ENCODE measurements at regions not wholly inside any gene's neighbourhood (a gene's known extent, or its start where the extent isn't known, plus 50 kb on each side); places are given as distances from the start of the nearest gene placed in this dataset.

- H3K4me3 ChIP-seq (replicated peaks in 1 of 2; ENCODE audit: low read depth in 2 of 2, low read length in 2 of 2) = no peak overlapping the region
- TF ChIP-seq, protein P1, sequence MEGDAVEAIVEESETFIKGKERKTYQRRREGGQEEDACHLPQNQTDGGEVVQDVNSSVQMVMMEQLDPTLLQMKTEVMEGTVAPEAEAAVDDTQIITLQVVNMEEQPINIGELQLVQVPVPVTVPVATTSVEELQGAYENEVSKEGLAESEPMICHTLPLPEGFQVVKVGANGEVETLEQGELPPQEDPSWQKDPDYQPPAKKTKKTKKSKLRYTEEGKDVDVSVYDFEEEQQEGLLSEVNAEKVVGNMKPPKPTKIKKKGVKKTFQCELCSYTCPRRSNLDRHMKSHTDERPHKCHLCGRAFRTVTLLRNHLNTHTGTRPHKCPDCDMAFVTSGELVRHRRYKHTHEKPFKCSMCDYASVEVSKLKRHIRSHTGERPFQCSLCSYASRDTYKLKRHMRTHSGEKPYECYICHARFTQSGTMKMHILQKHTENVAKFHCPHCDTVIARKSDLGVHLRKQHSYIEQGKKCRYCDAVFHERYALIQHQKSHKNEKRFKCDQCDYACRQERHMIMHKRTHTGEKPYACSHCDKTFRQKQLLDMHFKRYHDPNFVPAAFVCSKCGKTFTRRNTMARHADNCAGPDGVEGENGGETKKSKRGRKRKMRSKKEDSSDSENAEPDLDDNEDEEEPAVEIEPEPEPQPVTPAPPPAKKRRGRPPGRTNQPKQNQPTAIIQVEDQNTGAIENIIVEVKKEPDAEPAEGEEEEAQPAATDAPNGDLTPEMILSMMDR (IDR thresholded peaks at IDR 0.05; ENCODE audit: low read depth, low read length) = no peak
- peak; percentile 12 to 90 for DNase-seq (ENCODE audit: low read depth in 2 of 2)
These were observed 518.6 kb upstream of the ZP4 start for GRCh38 chr1:238409191-238409850.

GRCh38 chr1:238408737-238409136 lies 518.0 kb upstream of the ZP4 start:
- no peak for DNase-seq (ENCODE audit: low read depth in 2 of 2)
- TF ChIP-seq, protein P1 (IDR thresholded peaks at IDR 0.05; ENCODE audit: low read depth, low read length) = no peak
- H3K4me3 ChIP-seq (replicated peaks in 1 of 2; ENCODE audit: low read depth in 2 of 2, low read length in 2 of 2) = no peak overlapping the region

- no peak overlapping the region for H3K4me3 ChIP-seq (replicated peaks in 1 of 2; ENCODE audit: low read depth in 2 of 2, low read length in 2 of 2)
- no peak for DNase-seq (ENCODE audit: low read depth in 2 of 2)
- TF ChIP-seq, protein P1 (IDR thresholded peaks at IDR 0.05; ENCODE audit: low read depth, low read length) = no peak
These were observed 515.6 kb upstream of the ZP4 start for GRCh38 chr1:238406098-238406860.

DNA sequence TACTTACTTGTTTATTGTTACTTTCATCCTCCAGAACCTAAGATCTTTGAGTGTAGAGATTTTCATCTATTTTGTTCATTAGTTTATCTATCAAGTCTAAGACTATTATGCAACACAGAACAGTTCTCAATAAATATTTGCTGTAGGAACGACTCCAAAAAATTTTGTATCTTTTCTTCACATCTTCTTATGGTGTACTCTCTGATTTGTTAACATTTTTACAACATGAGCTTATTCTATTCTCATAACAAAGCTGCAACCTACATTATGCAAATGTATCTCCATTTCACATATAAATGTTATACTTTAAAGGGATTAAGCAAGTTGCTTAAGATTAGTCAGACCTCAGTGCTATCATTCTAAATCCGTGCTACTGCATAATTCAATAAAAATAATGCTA lies 514.2 kb upstream of the ZP4 start:
- DNase-seq (ENCODE audit: low read depth in 2 of 2) = no peak
- TF ChIP-seq, protein P1 (IDR thresholded peaks at IDR 0.05; ENCODE audit: low read depth, low read length) = no peak
- no peak overlapping the region for H3K4me3 ChIP-seq (replicated peaks in 1 of 2; ENCODE audit: low read depth in 2 of 2, low read length in 2 of 2)

- TF ChIP-seq, protein P1 (IDR thresholded peaks at IDR 0.05; ENCODE audit: low read depth, low read length) = no peak
- no peak overlapping the region for H3K4me3 ChIP-seq (replicated peaks in 1 of 2; ENCODE audit: low read depth in 2 of 2, low read length in 2 of 2)
- no peak for DNase-seq (ENCODE audit: low read depth in 2 of 2)
These were observed 513.8 kb upstream of the ZP4 start for GRCh38 chr1:238404481-238404880.

DNA sequence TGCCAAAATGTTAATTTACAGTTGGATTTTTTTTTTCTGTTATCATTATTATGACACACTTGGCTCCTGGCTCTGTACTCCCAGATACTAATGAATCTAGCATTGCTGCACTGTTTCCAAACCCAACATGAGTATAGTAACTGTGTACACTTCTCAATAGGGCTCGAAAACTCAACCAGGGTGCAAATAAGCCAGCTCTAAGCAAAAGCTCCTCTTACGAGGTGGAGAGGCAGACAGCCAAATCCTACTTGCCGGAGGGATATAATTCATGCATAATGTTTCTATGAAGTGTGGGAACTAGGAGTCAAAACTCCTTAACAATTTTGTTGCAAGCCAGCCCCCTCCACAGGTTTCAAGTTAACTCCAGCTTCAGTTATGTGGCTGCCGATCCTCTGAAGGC lies 510.4 kb upstream of the ZP4 start:
- no peak for DNase-seq (ENCODE audit: low read depth in 2 of 2)
- TF ChIP-seq, protein P1 (IDR thresholded peaks at IDR 0.05; ENCODE audit: low read depth, low read length) = no peak
- H3K4me3 ChIP-seq (replicated peaks in 1 of 2; ENCODE audit: low read depth in 2 of 2, low read length in 2 of 2) = no peak overlapping the region

Measured in cardiac fibroblast (primary cell).